OCI-LY7 (cell line): ENCODE measurements at regions not wholly inside any gene's neighbourhood (a gene's known extent, or its start where the extent isn't known, plus 50 kb on each side); places are given as distances from the start of the nearest gene placed in this dataset.

ENCODE experiments used
- BruUV-seq: library from RNA; stranded (reverse); fragments of 400-500 nt; replicated peaks from 2 replicates; lab custom pipeline; 2021; lab: Mats Ljungman, UMichigan
- CTCF ChIA-PET: fragments of 300-600 bp; sonication (Branson Sonifier 250); formaldehyde crosslinking; loops from one replicate; lab custom pipeline; 2022; ENCODE audit warnings: antibody characterized with exemption; ENCODE audit not compliant: unreplicated experiment; lab: Charles Lee
- POLR2A ChIA-PET: fragments of 300-600 bp; sonication (Branson Sonifier 250); formaldehyde crosslinking; loops from one replicate; lab custom pipeline; 2022; ENCODE audit warnings: antibody characterized with exemption; lab: Charles Lee
- DNase-seq: peaks from one replicate; pipeline ENCODE4 v3.0.0-alpha.2; 2015; ENCODE audit warnings: low spot score
- H2AFZ ChIP-seq: fragments of 200-600 bp; sonication (generic), shearing (Covaris generic); 2 replicates; pipeline ENCODE4 v1.6.1; 2014; ENCODE audit warnings: mild to moderate bottlenecking, antibody characterized with exemption, low read length, moderate library complexity
- H3K27ac ChIP-seq: fragments of 200-600 bp; sonication (generic); 2 replicates; pipeline ENCODE4 v1.5.1; 2014; ENCODE audit warnings: mixed run types, low read depth, mild to moderate bottlenecking, moderate library complexity, low read length, inconsistent platforms; ENCODE audit not compliant: poor library complexity, severe bottlenecking
- H3K36me3 ChIP-seq: fragments of 200-600 bp; sonication (generic); 2 replicates; pipeline ENCODE4 v1.6.1; 2014; ENCODE audit warnings: mild to moderate bottlenecking, antibody characterized with exemption, low read length, moderate library complexity, mixed read lengths; ENCODE audit not compliant: insufficient read depth
- H3K4me1 ChIP-seq: fragments of 200-600 bp; sonication (generic); 2 replicates; pipeline ENCODE4 v1.5.1; 2014; ENCODE audit warnings: mild to moderate bottlenecking, low read length; ENCODE audit not compliant: insufficient read depth, poor library complexity, severe bottlenecking
- H3K4me2 ChIP-seq: fragments of 200-600 bp; sonication (generic); 2 replicates; pipeline ENCODE4 v1.6.1; 2014; ENCODE audit warnings: mild to moderate bottlenecking, low read length
- H3K4me3 ChIP-seq: fragments of 200-600 bp; sonication (generic); 2 replicates; pipeline ENCODE4 v1.5.1; 2014; ENCODE audit warnings: mild to moderate bottlenecking, low read depth, low read length; ENCODE audit not compliant: poor library complexity, severe bottlenecking
- H3K79me2 ChIP-seq: fragments of 200-600 bp; sonication (generic); 2 replicates; pipeline ENCODE4 v1.6.1; 2016; ENCODE audit warnings: low read depth, mild to moderate bottlenecking, low read length, moderate library complexity, mixed read lengths; ENCODE audit not compliant: insufficient read depth
- H3K9me2 ChIP-seq: fragments of 200-600 bp; sonication (generic); 2 replicates; pipeline ENCODE4 v1.6.1; 2016; ENCODE audit warnings: mild to moderate bottlenecking, low read length, mixed read lengths; ENCODE audit not compliant: insufficient read depth
- H3K9me3 ChIP-seq: fragments of 200-600 bp; sonication (generic); 2 replicates; pipeline ENCODE4 v1.6.1; 2014; ENCODE audit warnings: mild to moderate bottlenecking, mixed run types, low read length, mixed read lengths
- H4K20me1 ChIP-seq: fragments of 200-600 bp; sonication (generic); 2 replicates; pipeline ENCODE4 v1.6.1; 2014; ENCODE audit warnings: mild to moderate bottlenecking, antibody characterized with exemption, low read length, moderate library complexity, mixed read lengths; ENCODE audit not compliant: insufficient read depth
- EZH2phosphoT487 ChIP-seq: fragments of 200-600 bp; sonication (generic); IDR thresholded peaks from 2 replicates; pipeline ENCODE4 v1.6.1; 2018; ENCODE audit warnings: low read depth, borderline replicate concordance, mild to moderate bottlenecking, mixed run types, antibody characterized with exemption, low read length, moderate library complexity, mixed read lengths
- intact Hi-C: fragments of 100-400 bp; cut with micrococcal nuclease; formaldehyde crosslinking; loops from one replicate; pipeline ENCODE4 v1.10.0; 2022; ENCODE audit not compliant: unreplicated experiment
- TF ChIP-seq, protein P1 (sequence below): fragments of 200-600 bp; sonication (generic); conservative IDR thresholded peaks from 2 replicates; pipeline ENCODE4 v1.5.1; 2014; ENCODE audit warnings: mild to moderate bottlenecking, antibody characterized with exemption, low read length, moderate library complexity, mixed read lengths

DNA sequence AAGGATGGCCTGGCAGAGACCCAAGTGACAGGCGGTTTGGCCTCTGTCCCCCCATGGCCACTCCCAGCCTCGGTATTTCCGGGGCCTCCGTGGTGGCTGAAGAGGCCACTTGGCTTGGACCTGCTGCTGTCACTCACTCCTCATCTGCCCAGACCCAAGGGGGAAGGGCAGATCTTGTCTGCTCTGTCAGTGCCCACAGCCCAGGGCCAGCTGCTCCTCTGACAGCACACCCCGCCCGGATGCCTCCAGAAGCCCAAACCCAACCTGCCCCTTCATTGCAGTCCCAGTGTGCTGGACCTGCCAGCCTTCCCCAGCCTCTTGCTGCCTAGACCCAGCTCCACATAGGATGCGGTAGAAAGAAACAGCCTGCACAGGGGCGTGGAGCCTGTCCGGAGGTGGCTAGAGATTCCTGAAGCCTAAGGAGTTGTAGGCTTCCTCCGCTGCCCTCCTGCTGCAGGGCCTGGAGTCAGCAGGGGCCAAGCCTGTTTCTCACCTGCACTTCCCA is 52.0 kb downstream of the MAGEF1 start:
- Histone ChIP-seq H3K9me3 (no peaks in the 10 kb centered on the region), H3K79me2 (no peaks in the 10 kb centered on the region), H4K20me1 (no peaks in the 10 kb centered on the region), H3K4me3 (no peak overlapping the region), H3K9me2 (no peaks in the 10 kb centered on the region), H3K36me3 (no peaks in the 10 kb centered on the region), H3K27ac (no peak overlapping the region), H2AFZ (no peak overlapping the region), H3K4me2 (no peak overlapping the region), H3K4me1 (no peaks in the 10 kb centered on the region)
- TF ChIP-seq, protein P1, sequence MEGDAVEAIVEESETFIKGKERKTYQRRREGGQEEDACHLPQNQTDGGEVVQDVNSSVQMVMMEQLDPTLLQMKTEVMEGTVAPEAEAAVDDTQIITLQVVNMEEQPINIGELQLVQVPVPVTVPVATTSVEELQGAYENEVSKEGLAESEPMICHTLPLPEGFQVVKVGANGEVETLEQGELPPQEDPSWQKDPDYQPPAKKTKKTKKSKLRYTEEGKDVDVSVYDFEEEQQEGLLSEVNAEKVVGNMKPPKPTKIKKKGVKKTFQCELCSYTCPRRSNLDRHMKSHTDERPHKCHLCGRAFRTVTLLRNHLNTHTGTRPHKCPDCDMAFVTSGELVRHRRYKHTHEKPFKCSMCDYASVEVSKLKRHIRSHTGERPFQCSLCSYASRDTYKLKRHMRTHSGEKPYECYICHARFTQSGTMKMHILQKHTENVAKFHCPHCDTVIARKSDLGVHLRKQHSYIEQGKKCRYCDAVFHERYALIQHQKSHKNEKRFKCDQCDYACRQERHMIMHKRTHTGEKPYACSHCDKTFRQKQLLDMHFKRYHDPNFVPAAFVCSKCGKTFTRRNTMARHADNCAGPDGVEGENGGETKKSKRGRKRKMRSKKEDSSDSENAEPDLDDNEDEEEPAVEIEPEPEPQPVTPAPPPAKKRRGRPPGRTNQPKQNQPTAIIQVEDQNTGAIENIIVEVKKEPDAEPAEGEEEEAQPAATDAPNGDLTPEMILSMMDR = no peak
- no peak for TF ChIP-seq EZH2phosphoT487
- ChIA-PET CTCF (no interaction called here), POLR2A (interaction anchor here (1.0 kb wide), 1 partner anchor 130 kb away, joined by 3 read pairs; no protein-coding TSS in a partner anchor)
- intact Hi-C loops = no loop called here
- DNase-seq = no peak
- no TSS peak for BruUV-seq

DNA sequence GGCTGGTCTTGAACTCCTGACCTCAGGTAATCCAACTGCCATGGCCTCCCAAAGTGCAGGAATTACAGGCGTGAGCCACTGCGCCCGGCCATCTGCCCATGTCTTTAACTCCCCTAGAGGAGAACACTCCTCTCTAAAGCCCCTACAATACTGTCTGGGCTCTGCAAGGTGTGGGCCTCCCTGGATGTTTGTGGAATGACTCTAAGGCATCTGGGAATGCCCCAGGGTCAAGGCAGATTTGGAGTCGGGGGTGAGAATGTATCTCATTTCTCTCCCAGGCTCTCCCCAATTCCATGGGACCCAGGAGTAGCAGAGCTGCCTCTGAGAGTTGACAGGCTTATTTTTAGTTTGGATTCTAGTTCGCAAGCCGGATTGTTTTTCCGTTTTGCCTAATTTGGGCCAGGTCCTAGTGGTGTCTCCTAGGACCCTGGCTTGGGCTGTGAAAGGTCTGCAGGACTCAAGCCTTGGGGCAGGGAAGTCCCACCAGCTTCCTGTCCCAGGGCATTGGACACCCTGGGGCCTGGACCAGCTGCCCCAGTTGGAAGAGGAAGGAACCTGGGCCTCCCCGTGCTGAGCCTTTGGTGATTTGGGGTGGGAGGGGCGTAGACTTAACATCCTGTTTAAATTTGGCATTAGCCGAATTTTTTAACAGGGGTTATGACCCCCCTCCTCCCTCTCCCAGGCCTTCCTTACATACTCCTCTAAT is 53.5 kb downstream of the MAGEF1 start:
- TF ChIP-seq, protein P1 = no peak
- no peak for TF ChIP-seq EZH2phosphoT487
- H2AFZ ChIP-seq = no peak overlapping the region
- H4K20me1 ChIP-seq = no peaks in the 10 kb centered on the region
- no peaks in the 10 kb centered on the region for H3K9me2 ChIP-seq
- H3K9me3 ChIP-seq = no peaks in the 10 kb centered on the region
- H3K4me2 ChIP-seq = no peak overlapping the region
- H3K4me1 ChIP-seq = no peaks in the 10 kb centered on the region
- no peak overlapping the region for H3K27ac ChIP-seq
- no peak for DNase-seq
- no peaks in the 10 kb centered on the region for H3K36me3 ChIP-seq
- H3K79me2 ChIP-seq = no peaks in the 10 kb centered on the region
- BruUV-seq = no TSS peak
- CTCF ChIA-PET = no interaction called here
- intact Hi-C loops = no loop called here
- no peak overlapping the region for H3K4me3 ChIP-seq
- POLR2A ChIA-PET = no interaction called here
